ENCODE measurements at regions not wholly inside any gene's neighbourhood (a gene's known extent, or its start where the extent isn't known, plus 50 kb on each side); places are given as distances from the start of the nearest gene placed in this dataset.
"Not testable (repeated sequence)": the region's sequence is repeated elsewhere in the genome, so short reads cannot be mapped to it uniquely, and the experiment has no call there.

DNA sequence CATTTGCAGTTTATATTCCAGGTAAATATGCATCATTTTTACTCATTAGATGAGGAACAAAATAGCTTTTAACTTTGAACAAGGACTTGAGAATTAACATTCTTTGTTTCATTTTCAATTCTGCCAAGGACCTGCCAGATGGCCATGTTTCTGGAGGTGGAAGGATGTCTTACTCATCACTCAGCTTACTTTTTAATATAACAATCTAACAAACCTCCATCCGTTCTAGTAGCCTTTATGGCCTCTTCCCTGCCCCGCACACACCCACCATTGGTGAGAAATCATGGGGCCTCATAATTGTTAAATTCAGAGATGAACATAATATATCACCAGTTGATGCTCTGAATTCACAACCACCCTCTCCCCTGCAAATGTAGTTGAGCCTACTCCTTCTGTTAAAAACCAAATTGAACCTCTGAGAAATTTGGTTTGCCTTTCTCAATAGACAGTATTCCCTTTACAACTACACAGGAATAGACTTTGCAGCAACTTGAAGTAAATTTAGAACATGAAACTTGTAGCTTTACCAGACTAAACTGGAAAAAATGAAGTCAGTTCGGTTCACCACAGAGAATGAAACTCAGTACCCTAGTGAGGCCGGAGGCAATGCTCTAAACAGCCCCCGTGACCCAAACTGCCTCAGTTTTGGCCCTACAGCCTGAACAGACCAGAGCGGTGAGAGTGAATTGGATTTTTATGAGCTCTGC is 50.1 kb upstream of the ACSL4 start:
- DNase-seq, result no peak

DNA sequence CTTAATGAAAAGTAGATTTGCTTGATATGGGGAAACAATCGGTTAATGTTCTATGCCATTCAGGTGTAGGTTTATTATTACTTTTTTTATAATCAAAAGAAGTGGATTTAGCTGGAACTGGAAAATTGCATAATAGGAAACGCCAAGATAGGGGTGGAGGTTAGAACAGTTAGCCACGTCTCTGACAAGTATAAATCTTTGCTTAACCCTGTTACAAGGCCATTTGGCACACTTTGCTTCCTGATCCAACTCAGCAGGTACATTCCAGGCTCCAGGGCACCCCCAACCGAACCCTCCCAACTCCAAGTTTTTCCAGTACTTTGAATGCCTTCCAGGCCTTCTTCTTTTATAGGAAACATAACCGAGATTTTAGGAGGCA is 50.6 kb upstream of the ACSL4 start:
- DNase-seq, result no peak

DNA sequence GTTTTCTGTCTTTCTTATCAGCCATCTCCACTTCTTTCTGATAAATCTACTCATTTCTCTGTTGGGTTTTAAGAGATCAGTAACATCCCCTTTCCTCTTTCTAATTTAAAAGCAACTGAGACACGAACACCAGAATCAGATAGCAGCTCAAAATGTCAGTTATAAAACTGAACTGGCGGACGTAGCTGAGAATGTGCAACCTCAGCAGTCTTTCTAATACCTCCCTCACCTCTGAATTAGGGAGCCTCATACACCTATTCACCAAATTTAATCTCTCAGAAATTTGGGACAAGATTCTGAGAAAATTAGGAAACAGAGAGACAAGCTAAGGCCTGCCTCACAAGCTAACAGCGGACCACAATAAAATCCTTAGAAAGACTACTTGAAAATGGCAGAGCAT is 52.0 kb upstream of the ACSL4 start:
- DNase-seq, result no peak

DNA sequence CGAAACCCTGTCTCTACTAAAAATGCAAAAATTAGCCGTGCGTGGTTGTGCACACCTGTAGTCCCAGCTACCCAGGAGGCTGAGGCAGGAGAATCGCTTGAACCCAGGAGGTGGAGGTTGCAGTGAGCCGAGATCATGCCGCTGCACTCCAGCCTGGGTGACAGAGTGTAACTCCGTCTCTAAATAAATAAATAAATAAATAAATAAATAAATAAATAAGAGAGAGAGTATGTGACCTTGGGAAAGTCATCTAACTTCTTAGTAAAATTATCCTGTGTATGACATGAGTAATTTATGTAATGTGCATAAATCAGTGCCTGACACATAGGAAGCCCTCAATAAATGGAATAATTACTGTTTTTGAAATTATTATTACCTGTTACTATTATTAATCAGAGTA is 57.5 kb upstream of the ACSL4 start:
- not testable (repeated sequence) for DNase-seq

DNA sequence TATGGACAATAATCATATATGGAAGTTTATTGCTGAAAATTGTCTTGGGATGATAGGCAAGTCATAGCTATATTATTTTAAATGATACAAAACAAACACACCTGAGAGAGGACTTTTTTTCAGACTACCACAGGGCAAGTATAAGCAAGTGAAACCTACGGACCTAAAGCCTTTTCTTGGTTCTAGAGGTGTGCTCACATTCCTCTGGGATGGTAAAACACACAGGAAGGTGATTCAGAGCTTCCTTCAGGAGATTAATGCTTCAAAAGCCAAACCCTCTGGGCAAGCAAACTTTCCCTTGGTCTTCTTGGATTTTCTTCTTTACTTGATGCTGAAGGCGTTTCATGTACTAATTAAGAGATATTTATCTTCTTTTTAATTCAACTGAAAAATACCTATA is 60.1 kb upstream of the ACSL4 start:
- DNase-seq, result no peak

DNA sequence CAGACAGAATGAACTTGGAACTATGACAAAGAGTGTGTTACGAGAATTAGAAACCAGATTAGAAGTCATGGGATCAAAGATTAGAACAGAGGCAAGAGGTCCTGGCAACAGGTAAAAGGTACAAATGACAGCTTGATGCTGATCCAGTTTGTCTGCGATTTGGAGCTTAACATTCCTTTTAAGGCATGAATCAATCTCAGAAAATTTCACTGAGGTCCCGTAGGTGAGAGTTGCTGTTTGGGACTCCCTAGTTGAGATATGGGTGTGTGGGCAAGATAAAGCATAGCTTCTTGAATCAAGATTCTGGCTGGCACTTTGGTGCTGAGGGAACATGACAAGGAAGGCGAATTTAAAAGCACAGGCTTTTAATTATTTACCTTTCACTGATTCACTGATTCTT is 62.6 kb upstream of the ACSL4 start:
- DNase-seq, result no peak

DNA sequence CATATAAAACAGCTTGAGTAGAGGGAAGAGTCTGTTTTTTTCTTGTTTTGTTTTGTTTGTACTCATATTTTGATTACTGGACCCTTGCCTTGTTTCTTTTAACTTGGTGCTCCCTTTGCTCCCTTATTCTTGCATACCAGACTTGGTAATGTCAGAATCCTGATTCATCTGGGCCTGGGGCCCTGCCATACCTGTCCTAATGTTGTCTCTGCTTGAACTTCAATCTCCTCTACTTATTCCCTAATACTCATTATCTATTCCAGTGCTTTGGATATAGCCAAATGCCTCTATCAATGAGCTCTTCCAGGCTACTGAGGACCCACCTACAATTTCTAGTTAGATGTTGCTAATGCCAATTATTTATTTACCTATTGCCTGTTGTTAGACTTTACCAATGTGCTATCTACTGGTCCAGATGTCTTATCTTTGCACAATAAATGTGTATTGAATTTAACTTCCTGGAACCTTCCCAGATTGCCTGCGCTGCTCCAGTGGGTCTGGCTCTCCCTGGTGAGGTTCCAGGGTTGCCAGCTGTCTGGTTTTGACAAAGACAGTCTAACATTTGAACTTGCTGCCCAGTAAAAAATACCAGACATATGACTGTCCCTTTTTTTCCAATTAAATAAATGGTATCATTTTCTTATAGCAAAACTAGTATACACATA is 64.4 kb upstream of the ACSL4 start:
- DNase-seq, result no peak

DNA sequence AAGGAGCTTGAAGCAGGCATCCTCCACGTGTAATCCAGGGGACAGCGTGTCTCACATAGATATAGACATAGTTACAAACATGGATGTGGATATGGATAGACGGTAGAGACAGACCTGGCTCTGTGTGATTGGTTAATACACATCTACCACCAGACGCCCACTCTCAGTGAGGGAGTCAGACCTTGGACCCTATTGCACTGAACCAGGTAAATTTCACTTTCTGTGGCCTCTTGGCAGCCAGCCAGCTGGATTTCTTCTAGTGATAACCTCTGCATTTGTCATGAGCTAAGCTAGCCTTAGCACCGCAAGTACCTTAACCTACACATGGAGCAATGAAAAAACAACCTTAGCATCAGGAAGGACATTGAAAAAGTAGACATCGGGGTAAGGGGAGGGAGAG is 79.2 kb upstream of the ACSL4 start:
- no peak for DNase-seq

DNA sequence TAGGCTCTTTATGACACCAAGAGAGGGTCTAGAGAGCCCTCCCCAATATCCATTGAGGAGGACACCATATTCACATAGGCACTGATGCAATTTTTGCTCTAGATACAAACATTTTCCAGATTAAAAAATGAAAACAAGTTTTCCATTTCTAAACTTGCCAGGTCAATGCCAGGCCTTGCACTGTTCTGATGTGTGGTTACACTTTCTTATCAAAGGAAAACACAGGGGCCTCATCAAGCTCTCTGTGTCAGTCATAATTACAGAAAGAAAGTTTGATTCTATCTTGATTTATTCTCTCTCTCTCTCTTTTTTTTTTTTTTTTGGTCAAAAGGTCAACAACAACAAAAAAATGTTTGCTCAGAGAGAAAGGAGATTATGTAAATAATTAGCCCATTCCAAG is 80.2 kb upstream of the ACSL4 start:
- no peak for DNase-seq

DNA sequence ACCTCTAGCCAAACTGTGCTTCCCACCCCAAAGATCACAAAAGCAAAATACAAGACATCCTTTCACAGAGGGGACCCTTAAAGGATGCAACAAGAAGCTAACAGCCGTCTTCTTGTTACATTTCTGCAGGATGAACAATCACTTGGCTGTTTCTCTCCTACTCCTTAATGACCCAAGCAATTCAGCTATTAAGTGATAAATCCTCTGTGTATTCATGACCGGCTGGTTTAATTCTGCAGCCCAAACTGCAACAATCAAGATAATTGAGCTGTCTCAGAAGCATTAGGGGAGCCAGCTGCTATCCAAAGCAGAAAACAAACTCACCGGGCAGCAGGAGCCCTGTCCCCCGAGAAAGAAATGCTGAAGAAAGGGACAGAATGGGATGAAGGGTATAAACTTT is 85.9 kb upstream of the ACSL4 start:
- peak; percentile 4 for DNase-seq

DNA sequence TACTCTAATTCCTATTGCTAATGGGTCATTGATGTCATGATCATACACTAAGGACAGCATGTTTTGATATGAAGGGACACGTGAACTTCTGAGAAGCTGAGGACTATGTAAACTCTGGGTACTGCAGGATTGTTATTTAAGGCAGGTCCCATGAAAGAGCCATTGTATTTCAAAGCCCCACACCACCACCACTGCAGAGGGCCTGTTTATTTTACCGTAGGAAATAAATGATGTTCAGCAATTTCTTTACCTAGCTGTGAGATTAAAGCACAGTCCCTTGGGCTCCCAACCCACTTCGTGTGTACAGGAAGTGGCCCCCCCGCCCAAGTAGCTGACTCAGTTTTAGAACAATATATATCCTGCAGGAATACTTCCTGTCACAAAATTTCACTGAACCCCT is 89.8 kb upstream of the ACSL4 start:
- DNase-seq, result no peak

DNA sequence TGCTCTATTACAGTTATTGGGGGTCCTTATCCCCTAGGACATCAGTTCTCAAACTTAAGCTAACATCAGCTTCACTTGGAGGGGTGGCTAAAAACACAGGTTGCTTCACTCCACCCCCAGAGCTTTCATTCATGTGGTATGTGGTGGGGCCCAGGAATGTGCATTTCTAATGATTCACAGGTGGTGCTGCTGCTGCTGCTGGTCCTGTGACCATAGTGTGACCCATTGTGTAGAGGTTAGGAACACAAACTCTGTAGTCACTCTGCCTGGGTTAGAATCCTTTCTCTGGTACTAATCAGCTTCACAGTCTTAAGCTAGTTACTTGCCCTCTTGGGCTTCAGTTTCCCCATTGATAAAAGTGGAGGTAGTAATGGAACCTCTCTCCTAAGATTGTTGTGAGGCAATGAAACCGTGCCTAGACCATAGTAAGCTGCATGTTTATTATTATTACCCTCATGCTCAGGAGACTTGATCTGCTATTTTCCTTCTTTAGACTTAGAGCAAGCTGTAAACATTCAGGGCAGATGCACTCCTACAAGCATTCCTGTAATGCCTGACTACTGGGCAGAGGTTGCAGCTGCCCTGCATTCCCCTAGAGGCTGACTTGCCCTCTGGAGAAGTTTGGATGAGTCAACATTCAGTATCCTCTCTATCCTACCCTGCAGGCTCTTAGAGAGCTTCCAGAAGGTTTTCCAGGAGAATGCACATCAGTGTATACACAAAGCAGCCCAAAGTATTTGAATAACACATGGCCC is 94.1 kb upstream of the ACSL4 start:
- DNase-seq, result no peak

DNA sequence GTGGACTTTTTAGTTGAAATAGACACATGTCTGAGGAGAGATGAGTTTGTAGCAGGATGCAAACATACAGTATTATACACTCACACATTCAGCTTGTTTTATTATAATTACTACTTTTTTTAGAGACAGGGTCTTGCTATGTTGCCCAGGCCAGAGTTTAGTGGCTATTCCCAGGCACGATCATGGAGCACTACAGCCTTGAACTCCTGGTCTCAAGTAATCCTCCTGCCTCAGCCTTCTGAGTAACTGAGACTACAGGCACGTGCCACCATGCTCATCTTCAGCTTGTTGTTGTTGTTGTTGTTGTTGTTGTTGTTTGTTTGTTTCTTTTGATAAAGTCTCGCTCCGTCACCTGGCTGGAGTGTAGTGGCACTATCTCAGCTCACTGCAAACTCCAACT is 94.7 kb upstream of the ACSL4 start:
- DNase-seq, result no peak

DNA sequence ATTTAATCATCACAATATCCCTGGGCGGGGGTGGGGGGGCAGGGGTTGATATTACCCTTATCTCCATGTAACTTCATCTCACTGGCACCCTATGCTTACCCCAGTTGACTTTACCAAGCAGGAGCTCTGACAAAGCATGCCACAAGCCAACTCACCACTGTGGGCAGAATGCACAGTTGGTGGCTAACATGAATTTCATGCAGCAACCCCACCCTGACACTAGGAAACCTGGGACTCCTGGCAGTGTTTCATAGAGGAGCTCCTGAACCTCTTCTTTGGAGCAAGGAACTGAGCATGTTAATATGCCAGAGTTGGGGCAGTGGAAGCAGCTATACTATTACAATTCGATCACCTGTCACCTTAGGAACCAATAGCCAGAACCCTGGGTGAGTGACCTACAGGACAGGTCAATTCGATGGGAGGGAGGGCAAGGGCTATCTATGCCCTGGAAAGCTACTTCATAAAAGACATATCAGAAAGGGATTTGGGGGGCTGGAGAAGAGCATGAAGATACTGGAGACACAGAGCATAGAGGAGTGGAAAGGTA is 97.2 kb upstream of the ACSL4 start:
- DNase-seq, result no peak

DNA sequence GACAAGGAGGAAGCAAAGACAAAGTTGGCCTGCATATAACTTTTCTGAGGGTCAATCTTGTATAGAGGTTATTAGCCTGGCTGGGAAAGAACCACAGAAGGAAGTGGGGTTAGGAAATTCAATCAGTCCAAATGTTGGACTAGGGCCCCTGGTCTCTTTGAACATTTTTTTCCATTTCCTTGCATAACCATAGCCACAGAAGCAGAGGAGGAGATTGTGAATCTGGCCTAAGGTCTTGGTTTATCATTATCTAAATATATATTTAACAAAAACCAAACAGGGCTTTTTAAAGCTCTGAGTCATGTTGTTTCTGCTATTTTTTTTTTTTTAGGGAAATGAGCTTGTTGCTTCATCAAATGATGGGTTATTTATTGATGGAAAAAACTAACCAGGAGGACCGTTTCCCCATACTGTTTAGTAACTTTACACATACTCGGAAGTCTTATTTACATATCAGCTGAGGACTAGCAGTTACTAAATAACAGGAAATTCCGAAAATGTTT is 97.7 kb upstream of the ACSL4 start:
- no peak for DNase-seq

DNA sequence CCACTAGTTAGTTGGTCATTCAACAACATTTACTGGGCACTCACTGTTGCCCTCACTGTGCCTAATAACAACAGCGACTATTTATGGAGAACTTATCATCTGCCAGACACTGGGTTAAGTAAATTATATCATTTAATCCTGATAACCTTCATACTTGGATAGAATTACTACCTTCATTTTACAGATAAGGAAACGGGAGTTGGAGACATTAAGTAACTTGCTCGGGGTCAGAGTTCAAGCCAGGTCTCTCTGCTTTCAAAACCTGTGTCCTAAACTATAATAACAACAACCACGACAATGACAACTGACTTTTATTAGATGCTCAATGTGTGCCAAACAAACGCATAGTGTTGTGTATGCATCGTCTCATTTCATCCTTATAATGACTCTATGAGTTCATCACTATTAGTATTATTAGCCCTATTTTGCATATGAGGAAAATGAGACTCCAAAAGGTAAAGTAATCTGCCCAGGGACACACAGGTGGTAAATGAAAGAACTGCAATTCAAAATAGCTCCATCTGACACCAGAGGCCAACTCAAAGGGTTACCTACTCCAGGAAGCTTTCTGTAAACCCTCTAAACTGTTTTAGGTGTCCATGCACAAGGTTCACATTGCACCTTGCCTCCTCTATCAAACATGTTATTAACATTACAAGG is 98.4 kb upstream of the ACSL4 start:
- no peak for DNase-seq

DNA sequence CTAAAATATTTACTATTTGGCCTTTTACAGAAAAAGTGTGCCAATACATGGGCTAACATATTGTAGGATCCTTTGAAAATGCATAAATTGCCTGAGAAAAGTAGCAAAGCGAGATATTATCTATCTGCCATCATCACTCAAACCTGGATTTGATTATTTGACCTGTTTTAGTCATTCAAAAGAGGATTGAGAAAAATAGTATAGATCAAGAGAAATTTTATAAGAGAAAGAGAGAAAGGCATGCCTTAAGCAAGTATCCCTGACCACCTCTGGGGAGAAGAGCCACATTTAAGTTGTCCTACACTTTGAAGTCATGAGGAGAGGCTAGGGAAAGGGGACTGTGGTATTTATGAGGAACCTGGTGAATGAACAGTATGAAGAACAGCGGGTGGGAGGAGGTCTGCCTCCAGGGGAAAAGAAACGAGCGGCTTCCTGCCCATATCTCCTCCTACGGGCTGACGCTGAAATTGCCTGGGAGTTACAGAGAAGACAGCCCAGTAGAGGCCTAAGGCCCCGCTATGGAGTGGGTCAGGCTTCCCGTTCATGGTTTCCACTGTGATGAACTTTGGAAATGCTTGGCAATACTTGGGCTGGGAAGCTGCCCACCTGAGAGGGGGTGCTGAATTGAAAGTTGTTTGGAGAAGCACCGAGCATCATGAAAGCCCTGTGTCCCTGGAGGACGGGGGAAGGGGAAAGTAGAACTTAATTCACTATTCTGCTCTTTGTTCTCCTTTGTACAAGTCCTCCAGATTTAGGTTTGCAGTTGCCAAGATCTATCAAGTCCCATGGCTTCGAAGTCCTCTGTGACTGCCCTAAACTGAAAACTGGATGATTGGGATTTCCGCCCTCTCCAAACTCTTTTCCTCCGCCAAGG is 106.9 kb upstream of the ACSL4 start:
- DNase-seq, result no peak

DNA sequence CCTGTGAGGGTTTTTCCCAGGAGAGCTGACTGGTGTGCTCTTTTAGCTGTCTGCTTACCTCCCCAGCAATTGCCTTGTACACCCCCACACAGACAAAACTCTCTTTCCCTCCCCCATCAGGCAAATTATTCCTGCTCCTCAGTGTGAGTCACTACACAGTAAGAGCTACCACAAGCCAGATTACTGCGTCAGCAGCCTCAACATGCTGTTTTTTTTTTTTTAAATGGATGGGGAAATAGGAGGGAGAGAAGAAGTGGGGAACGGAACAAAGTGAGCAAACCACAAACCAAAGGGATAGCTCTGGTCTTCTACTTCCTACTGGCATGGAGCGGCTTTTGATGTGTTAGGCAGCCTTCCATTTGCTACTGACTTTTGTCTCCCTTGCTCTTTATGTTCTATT is 107.5 kb upstream of the ACSL4 start:
- no peak for DNase-seq

DNA sequence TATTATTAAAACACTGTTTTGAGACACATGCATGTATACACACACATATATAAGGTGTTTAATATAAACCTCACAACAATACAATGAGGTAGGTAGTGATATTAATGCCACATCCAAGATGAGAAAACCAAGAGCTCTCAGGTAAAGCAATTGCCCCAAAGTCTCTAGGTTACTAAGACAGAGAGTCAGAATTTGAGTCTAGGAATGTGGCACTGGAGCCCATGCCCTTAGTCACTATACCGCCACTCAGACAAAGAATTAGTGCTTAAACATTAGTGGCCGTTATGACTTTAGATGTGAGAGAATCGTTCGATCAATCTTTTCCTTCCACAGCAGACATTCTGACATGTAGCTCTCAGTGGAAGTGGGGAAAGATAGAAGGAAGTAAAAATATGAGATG is 108.2 kb upstream of the ACSL4 start:
- no peak for DNase-seq

DNA sequence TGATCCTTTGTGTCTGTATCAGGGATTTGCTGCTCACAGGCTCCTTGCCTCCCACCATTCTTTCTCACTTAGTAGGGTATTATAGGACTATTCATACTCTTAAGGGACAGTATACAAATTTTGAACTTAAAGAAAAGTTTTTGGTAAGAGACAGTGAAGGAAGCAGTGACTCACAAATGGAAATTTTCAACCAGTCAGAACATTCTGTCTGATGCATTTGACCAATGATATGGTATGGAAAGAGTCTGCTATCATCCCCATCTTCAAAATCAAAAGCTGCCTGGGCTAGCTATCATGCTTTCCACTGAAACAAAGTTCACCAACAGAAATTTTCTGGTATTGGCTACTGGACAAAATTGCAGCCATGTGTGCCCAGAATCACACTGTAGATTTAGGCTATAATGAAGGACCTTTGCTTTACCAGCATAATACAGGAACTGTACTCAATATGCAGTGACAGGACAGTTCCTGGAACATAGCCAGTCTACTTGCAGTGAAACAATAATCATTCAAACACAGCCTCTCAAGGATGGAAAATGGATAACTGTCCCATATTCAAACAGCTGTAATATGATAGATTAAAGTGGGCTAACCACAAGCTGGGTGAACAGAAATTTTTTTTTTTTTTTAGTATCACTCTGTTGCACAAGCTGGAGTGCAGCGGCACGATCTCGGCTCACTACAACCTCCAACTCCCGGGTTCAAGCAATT is 109.0 kb upstream of the ACSL4 start:
- DNase-seq, result no peak

DNA sequence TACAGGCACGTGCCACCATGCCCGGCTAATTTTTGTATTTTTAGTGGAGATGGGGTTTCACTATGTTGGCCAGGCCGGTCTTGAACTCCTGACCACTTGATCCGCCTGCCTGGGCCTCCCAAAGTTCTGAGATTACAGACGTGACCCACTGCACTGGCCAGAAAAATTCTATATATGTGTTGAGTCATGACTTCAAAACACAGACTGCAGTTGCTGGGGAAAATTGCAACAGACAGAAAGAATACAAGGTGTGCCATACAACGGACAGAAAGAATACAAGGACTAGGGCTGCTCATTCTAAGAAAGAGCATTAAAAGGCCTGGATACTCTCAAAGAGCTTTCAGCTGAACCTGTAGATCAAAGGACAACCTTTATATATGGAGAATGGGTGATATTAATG is 109.6 kb upstream of the ACSL4 start:
- DNase-seq, result no peak

Measured in NCI-H524 treated with DMSO at 0.1 percent for 48 hours (cell line).